ENCODE measurements at regions not wholly inside any gene's neighbourhood (a gene's known extent, or its start where the extent isn't known, plus 50 kb on each side); places are given as distances from the start of the nearest gene placed in this dataset.

DNA sequence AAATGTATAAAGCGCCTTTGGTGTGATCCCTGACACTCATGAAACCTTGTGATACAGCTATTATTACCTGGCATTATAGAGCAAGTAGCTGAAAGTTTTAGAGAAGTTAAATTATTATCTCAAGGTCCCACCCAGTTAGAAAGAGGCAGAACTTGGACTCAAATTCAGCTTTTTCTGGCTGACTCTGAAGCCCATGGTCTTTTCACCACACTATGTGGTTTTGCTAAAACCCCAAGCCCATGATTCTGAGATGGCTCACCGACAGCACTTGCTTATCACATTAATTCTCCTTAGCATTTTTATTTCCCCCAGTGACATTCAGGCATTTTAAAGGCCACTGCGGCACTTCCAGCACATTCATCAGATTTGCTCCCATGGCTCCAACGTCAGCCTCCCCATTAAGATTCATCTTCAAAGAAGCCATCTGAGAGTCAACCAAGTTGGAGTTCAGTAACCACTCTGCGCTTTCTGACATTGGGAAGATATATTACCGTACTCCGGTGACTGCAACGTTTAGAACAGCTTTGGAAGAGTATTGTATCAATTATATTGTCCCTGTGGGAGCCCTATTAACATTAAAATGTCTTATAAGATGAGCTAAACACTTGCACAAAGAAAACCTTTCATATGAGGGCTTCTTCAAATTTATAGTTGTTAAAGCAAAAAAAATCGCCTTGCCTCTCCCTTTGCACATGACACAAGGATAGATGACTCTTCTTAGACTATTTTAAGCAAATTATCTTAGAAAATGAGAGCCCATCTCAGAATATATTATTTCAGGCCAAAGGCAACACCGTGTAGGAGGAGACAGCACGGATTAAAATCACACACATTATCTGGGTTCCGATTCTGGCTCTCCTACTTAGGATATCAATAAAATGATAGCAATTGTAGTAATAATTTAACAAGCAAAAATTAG lies 638.1 kb downstream of the ACTL7B start:
- ChIA-PET POLR2A (no interaction called here), CTCF (ENCODE audit: low intra/inter-chr PET ratio, low total read pairs) (no interaction called here)
- no peaks in the 10 kb centered on the region for H3K27me3 ChIP-seq (ENCODE audit: control insufficient read depth in 1 of 2, insufficient read depth in 2 of 2, low read length in 2 of 2)
- H4K20me1 ChIP-seq (ENCODE audit: insufficient read depth, low read length): no peaks in the 10 kb centered on the region
- ATAC-seq (no peak), DNase-seq (ENCODE audit: low spot score) (no peak), FAIRE-seq (no peak)
- H3K79me2 ChIP-seq (ENCODE audit: insufficient read depth, low read length): no peaks in the 10 kb centered on the region
- intact Hi-C loops (cut with micrococcal nuclease; ENCODE audit: unreplicated experiment) (no loop called here), in situ Hi-C loops (cut with HindIII; ENCODE audit: extremely low pct_ligation_motif_present, low pct_unique_long_range_greater_than_20kb) (no loop called here)
- H3K27ac ChIP-seq (ENCODE audit: extremely low read length, insufficient read depth, low read length): no peak overlapping the region
- no peak overlapping the region for H3K4me2 ChIP-seq (ENCODE audit: low read depth, low read length)
- no peak overlapping the region for H3K4me3 ChIP-seq (replicated peaks in 1 of 3; ENCODE audit: insufficient read depth in 1 of 3, low read depth in 2 of 3, low read length in 3 of 3)
- no peaks in the 10 kb centered on the region for H3K9me3 ChIP-seq (ENCODE audit: low read length)
- WGBS (ENCODE audit: low lambda C conversion rate): 30% methylated on average over 12 of the region's 12 CpGs
- H2AFZ ChIP-seq (ENCODE audit: low read length): no peak overlapping the region
- no peak overlapping the region for H3K9ac ChIP-seq (ENCODE audit: insufficient read depth, low read depth, low read length)
- H3K36me3 ChIP-seq (replicated peaks in 1 of 2; ENCODE audit: control insufficient read depth in 1 of 2, insufficient read depth in 2 of 2, low read length in 2 of 2): no peaks in the 10 kb centered on the region
- no peaks in the 10 kb centered on the region for H3K4me1 ChIP-seq (ENCODE audit: insufficient read depth, low read length)
- no TSS peak for BruUV-seq (replicated peaks)
- no peak for TF ChIP-seq CREB1 (IDR thresholded peaks at IDR 0.05)
- TF ChIP-seq CREB1 (CRISPR knock-in tag; IDR thresholded peaks at IDR 0.05): no peak
- no peak for TF ChIP-seq CEBPG (CRISPR knock-in tag; IDR thresholded peaks at IDR 0.05)
- TF ChIP-seq JUND (CRISPR knock-in tag; IDR thresholded peaks at IDR 0.05): no peak
- no peak for TF ChIP-seq NRL (CRISPR knock-in tag; IDR thresholded peaks at IDR 0.05; ENCODE audit: borderline replicate concordance)
- TF ChIP-seq, protein P1, sequence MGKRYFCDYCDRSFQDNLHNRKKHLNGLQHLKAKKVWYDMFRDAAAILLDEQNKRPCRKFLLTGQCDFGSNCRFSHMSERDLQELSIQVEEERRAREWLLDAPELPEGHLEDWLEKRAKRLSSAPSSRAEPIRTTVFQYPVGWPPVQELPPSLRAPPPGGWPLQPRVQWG (CRISPR knock-in tag; IDR thresholded peaks at IDR 0.05; ENCODE audit: borderline replicate concordance, low read depth): no peak
- TF ChIP-seq, protein P2, sequence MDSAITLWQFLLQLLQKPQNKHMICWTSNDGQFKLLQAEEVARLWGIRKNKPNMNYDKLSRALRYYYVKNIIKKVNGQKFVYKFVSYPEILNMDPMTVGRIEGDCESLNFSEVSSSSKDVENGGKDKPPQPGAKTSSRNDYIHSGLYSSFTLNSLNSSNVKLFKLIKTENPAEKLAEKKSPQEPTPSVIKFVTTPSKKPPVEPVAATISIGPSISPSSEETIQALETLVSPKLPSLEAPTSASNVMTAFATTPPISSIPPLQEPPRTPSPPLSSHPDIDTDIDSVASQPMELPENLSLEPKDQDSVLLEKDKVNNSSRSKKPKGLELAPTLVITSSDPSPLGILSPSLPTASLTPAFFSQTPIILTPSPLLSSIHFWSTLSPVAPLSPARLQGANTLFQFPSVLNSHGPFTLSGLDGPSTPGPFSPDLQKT (CRISPR knock-in tag; IDR thresholded peaks at IDR 0.05; ENCODE audit: borderline replicate concordance): no peak
- TF ChIP-seq, protein P3, sequence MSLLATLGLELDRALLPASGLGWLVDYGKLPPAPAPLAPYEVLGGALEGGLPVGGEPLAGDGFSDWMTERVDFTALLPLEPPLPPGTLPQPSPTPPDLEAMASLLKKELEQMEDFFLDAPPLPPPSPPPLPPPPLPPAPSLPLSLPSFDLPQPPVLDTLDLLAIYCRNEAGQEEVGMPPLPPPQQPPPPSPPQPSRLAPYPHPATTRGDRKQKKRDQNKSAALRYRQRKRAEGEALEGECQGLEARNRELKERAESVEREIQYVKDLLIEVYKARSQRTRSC (CRISPR knock-in tag; IDR thresholded peaks at IDR 0.05; ENCODE audit: low read depth): no peak
- TF ChIP-seq KDM4B (CRISPR knock-in tag; IDR thresholded peaks at IDR 0.05): no peak

All from HepG2 (cell line).